OCI-LY1 (cell line): ENCODE measurements at regions not wholly inside any gene's neighbourhood (a gene's known extent, or its start where the extent isn't known, plus 50 kb on each side); places are given as distances from the start of the nearest gene placed in this dataset.

Experiments used
- EZH2 ChIP-seq: fragments of 200-600 bp; sonication (generic), shearing (Covaris generic); IDR thresholded peaks from 2 replicates; pipeline ENCODE4 v1.8.0; 2017; ENCODE audit warnings: borderline replicate concordance, mixed run types, mild to moderate bottlenecking, antibody characterized with exemption, low read length, moderate library complexity, mixed read lengths
- TF ChIP-seq, protein P1 (sequence below): fragments of 200-600 bp; sonication (generic), shearing (Covaris generic); IDR thresholded peaks from 2 replicates; pipeline ENCODE4 v1.5.1; 2017; ENCODE audit warnings: mild to moderate bottlenecking, antibody characterized with exemption, low read length, moderate library complexity, mixed read lengths

DNA sequence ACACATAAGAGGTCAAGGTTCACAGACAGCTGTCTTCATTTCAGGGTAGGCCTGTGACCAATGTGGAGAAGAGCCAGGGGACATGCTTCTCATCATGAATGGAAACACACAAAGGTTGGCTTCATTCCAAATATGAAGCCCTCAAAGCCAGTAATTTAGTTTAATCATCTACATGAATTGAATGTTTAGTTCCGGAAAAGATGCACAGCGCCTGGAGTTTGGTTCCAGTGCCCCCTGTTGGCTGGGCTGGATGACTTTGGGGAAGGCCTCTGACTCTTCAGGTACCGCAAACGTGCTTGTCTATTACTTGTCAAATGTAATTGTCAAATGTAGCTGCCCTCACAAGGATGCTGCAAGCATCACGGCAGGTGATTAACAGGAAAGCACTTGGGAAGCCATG, 130.7 kb downstream of the ADRA2A start:
- TF ChIP-seq, protein P1, sequence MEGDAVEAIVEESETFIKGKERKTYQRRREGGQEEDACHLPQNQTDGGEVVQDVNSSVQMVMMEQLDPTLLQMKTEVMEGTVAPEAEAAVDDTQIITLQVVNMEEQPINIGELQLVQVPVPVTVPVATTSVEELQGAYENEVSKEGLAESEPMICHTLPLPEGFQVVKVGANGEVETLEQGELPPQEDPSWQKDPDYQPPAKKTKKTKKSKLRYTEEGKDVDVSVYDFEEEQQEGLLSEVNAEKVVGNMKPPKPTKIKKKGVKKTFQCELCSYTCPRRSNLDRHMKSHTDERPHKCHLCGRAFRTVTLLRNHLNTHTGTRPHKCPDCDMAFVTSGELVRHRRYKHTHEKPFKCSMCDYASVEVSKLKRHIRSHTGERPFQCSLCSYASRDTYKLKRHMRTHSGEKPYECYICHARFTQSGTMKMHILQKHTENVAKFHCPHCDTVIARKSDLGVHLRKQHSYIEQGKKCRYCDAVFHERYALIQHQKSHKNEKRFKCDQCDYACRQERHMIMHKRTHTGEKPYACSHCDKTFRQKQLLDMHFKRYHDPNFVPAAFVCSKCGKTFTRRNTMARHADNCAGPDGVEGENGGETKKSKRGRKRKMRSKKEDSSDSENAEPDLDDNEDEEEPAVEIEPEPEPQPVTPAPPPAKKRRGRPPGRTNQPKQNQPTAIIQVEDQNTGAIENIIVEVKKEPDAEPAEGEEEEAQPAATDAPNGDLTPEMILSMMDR, result peak; percentile 74
- TF ChIP-seq EZH2, result no peak
